ENCODE measurements at regions not wholly inside any gene's neighbourhood (a gene's known extent, or its start where the extent isn't known, plus 50 kb on each side); places are given as distances from the start of the nearest gene placed in this dataset.
A peak's percentile ranks its signal among the peaks of the same experiment; 100 is the strongest.

DNA sequence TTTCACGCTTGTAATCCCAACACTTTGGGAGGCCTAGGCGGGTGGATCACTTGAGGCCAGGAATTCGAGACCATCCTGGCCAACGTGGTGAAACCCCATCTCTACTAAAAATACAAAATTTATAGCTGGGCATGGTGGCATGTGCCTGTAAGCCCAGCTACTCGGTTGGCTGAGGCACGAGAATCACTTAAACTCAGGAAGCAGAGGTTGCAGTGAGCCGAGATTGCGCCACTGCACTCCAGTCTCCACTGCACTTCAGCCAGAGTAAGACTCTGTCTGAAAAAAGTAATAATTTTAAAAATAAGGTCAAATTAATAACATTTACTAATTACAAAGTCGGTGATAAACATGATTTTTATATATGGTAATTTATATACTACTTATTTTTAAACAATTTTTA is 155.9 kb downstream of the AXIN2 start:
- no peak for DNase-seq (ENCODE audit: low read depth)

GRCh38 chr17:65404761-65405160 is 156.7 kb downstream of the AXIN2 start:
- no peak for DNase-seq (ENCODE audit: low read depth)

GRCh38 chr17:65403626-65404025 is 157.8 kb downstream of the AXIN2 start:
- DNase-seq (ENCODE audit: low read depth) = no peak

DNA sequence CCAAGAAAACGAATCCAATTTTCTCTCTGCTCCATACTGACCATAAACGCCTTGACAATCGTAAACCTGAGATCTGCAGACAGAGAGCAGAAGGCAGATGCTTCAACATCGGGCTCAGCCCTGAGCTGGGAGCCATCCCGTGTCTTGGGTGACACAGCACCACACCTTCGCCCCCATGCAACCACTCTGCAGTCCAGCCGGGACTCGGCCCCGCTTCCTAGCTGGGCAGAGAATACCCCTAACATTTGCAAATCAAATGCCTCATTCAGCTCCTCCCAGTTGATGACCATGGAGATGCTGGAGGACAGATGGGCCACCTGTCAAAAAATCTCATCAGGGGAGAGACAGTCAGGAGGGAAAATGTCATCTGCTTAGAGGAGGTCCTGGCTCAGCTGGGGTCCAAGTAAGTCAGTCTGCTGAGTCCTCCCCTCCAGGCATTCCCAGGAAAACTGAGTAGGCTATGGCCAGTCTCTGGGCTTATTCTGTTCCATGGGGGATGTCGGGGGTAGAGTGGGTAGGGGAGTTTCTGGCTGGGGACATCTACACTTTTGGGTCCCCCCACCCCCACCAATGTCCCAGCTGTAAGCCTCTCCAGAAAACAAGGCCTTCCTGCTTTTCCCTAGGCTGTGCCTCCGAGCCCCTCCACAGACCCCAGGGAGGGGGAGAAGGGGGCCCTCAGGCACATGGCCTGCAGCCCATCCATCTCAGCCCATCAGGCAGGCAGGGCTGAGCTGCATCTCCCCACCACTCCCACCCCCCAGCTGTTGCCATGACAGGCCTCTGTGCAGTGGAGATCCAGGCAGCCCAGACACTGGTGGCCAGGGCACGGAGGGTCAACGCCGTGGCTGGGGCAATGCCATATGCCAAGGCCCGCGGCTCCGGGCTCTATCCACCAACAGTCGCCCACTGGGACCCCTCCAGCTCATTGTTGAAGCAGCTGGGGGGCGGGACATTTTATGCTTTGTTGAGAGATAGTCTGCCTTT is 158.6 kb downstream of the AXIN2 start:
- DNase-seq (ENCODE audit: low read depth) = no peak

- DNase-seq (ENCODE audit: low read depth) = no peak
These were observed 159.9 kb downstream of the AXIN2 start for GRCh38 chr17:65401561-65401960.

DNA sequence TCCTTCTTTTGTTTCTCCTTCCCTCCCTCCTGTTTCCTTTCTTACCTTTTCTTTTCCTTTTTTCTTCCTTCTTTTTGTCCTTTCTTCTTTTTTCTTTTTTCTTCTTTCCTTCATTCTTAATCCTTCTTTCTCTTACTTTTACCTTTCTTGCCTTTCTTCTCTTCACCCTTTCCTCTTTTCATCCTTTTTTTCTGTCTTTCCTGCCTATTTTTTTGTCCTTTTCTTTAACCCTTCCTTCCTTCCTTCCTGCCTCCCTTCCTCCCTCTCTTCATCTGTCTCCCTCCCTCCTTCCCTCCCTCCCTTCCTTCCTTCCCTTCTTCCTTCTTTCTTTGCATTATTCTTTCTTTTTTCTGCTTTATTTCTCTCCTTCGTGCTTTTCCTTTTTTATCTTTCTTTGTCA is 160.7 kb downstream of the AXIN2 start:
- DNase-seq (ENCODE audit: low read depth) = no peak

- DNase-seq (ENCODE audit: low read depth) = peak; percentile 42
These were observed 163.2 kb downstream of the AXIN2 start for GRCh38 chr17:65398040-65398787.

GRCh38 chr17:65395924-65396323 is 165.5 kb downstream of the AXIN2 start:
- no peak for DNase-seq (ENCODE audit: low read depth)

DNA sequence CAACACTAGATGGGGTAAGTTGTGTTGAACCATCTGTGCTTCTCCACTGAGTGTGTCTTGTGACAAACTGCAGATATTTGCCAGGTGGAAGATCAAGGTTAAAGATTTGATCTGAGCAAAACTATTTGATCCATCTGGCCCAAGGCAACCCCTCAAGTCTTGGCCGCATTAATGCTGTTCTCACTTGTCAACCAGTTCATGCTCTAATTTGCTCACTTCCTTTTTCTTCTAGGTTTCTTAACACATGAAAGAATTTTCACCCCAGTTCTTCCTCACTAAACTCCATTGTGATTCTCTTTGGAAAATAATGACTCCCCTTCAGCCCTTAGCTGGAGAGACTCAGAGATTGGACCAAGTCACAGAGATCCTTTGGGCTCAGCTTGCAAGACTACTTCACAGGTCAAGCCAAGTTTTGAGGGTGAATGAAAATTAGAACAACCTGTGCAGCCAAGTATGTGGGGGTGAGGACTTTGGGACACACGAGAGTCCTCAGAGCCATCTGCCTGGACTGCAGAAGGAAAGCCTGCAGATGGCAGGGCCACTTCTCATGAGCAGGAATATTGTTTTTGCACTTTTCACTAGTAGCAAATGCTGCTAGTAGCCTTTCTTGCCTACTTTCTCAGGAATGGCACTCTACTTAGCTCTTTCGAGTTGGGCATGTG is 166.5 kb downstream of the AXIN2 start:
- no peak for DNase-seq (ENCODE audit: low read depth)

DNA sequence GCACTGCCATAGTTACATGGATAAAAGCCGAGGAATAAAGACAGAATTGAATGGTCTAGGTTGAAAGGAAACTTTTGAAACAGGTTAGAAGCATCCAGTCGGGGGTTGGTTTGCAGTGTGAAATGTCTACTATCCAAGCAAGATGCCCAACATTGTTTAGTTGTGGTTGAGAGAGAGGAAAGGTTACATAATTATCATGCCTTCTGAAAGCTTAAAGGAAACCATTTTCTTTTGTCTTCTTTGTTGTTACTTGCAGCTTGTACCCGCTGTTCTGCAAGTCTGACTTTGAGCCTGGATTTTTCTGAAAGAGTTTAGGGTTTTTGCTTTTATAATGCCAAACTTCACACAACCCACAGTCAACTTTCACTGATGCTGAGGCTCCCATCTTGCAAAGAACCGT is 167.9 kb downstream of the AXIN2 start:
- DNase-seq (ENCODE audit: low read depth) = no peak

- DNase-seq (ENCODE audit: low read depth) = peak; percentile 68
These were observed 171.5 kb downstream of the AXIN2 start for GRCh38 chr17:65389949-65390348.

DNA sequence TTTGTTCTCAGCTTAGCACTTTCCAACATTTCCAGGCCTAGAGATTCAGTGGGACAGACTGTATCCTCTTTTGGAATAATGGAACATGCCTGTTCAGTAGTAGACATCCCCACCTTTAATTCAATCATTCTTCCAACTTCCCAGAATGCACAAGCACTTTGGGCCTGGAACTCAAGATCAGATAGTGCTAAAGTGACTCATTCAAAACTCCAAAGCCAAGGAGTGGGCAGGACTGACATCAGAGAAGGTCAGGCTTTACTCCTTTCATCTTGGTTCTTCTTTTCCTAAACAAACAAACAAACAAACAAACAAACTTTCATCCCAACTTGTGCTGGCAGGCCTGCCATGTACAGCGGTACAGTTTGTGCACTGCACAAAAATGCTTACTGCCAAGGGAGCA is 172.0 kb downstream of the AXIN2 start:
- peak; percentile 64 for DNase-seq (ENCODE audit: low read depth)

DNA sequence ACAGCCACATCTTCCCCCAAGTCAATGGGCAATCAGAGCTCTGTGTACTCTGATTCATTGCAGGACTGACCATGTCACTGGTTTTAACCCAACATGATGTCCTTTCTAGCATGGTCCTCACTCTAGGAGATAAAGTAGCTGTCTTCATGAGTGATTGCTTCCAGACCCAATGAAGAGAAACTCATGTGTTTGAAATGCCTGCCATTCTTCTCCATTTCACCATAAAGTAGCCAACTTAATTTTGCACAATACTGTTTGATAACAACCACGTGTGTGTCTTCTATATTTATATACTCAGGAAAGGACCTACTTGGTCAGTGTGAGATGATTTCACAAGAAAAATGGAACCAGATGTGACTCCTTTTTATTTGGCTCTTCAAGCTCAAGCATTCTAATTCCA is 172.5 kb downstream of the AXIN2 start:
- peak; percentile 44 for DNase-seq (ENCODE audit: low read depth)

- no peak for DNase-seq (ENCODE audit: low read depth)
These were observed 174.1 kb downstream of the AXIN2 start for GRCh38 chr17:65387322-65387721.

- DNase-seq (ENCODE audit: low read depth) = no peak
These were observed 175.7 kb downstream of the AXIN2 start for GRCh38 chr17:65385726-65386125.

DNA sequence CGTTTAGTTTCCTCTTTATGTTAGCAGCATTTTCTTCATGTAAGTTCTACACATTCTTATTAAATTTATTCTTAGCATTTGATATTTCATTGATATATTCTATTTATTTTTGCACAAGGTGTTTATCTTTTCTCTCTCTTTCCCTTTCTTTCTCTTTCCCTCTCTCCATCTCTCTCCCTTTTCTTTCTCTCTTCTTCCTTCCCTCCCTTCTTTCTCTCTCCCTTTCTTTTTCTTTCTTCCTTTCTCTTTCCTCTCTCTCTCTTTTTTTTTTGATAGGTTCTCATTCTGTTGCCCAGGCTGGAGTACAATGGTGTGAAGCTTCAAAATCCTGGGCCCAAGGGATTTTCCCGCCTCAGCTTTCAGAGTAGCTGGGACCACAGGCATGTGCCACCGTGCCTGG is 176.4 kb downstream of the AXIN2 start:
- DNase-seq (ENCODE audit: low read depth) = no peak

- DNase-seq (ENCODE audit: low read depth) = no peak
These were observed 180.3 kb downstream of the AXIN2 start for GRCh38 chr17:65381152-65381551.

GRCh38 chr17:65374966-65375365 is 186.5 kb downstream of the AXIN2 start:
- DNase-seq (ENCODE audit: low read depth) = no peak

- DNase-seq (ENCODE audit: low read depth) = no peak
These were observed 189.7 kb downstream of the AXIN2 start for GRCh38 chr17:65371702-65372101.

- DNase-seq (ENCODE audit: low read depth) = no peak
These were observed 190.7 kb downstream of the AXIN2 start for GRCh38 chr17:65370669-65371131.

DNA sequence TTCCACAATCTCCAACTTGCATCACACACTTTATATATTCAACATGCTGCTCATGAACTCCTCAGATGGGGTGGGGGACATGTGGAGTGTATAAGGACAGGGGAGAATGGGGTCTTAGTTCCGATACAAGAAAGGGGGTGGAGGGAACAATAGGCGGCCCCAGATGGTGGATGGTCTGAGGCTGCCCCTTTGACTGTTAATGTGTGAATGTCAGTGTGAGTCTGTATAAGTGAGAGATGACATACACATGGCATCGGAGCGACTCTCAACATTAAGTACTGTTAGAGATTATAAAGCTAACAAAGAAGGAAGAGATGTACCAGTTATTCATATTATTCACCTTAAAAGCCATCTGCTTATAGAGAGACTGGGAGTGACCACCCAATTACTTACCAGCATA is 193.1 kb downstream of the AXIN2 start:
- no peak for DNase-seq (ENCODE audit: low read depth)

DNA sequence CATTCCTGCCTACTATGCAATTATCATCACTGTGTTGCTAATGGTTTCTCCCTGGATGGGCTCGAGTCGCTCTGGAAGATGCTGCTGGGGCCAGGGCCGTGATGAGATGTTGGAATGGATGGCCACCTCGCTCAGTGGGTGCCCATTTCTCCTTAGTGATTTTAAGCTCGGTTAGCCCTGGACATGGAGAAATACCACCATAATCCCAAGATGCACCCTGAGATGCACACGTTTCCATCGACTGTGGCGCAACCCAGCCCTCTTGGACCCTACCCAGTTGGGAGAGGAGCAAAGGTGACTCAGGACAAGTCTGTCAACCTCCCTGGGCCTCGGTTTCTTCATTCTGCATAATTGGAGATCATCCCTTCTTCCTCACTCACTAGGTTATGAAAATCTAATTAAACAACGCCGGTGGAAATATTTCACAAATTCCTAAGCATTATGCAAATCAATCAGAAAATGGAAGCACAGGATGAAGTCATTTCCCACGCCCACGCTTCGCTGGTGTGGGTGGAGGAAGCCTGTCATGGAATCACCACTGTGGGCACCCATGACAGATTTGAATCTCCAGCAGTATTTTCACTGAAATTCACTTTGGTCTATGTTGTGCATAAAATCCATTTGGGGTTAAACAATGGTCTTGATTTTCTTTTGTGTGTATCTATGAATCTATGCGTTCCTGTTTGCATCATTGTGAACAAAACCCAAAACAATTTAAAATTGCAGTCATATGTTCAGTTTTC is 195.2 kb downstream of the AXIN2 start:
- no peak for DNase-seq (ENCODE audit: low read depth)

Measured in amniotic epithelial cell (primary cell).